IMR-90 (cell line): ENCODE measurements at regions not wholly inside any gene's neighbourhood (a gene's known extent, or its start where the extent isn't known, plus 50 kb on each side); places are given as distances from the start of the nearest gene placed in this dataset.

Experiments
- ATAC-seq: fragments of 200-7000 bp; cut with Tn5 transposase; 2 replicates; pipeline ENCODE4 v1.9.1; 2020; ENCODE audit warnings: low read depth, mild to moderate bottlenecking, moderate library complexity
- BruUV-seq: library from RNA; stranded (reverse); fragments of 400-500 nt; replicated peaks from 2 replicates; lab custom pipeline; 2021; lab: Mats Ljungman, UMichigan
- CTCF ChIA-PET: fragments of 300-600 bp; formaldehyde crosslinking; extraction: SDS; loops from one replicate; lab custom pipeline; 2021; ENCODE audit warnings: antibody characterized with exemption; lab: Yijun Ruan, JAX
- POLR2A ChIA-PET: fragments of 300-600 bp; sonication (Branson Sonifier 250); formaldehyde crosslinking; loops from one replicate; lab custom pipeline; 2022; ENCODE audit warnings: antibody characterized with exemption; ENCODE audit not compliant: unreplicated experiment; lab: Charles Lee
- DNase-seq: peaks from one replicate; pipeline ENCODE4 v3.0.0; 2013
- H2AFZ ChIP-seq: replicated peaks from 2 replicates; pipeline ENCODE3; 2013; ENCODE audit warnings: low read length, mild to moderate bottlenecking; ENCODE audit not compliant: poor library complexity
- H2AK5ac ChIP-seq: 2 replicates; pipeline ENCODE4 v1.6.1; 2013; ENCODE audit warnings: low read depth, low read length, inconsistent platforms
- H2AK9ac ChIP-seq: replicated peaks from 2 replicates; pipeline ENCODE3; 2013; ENCODE audit warnings: mild to moderate bottlenecking, low read depth, low read length, moderate library complexity; ENCODE audit not compliant: poor library complexity
- H2BK120ac ChIP-seq: 2 replicates; pipeline ENCODE4 v1.6.1; 2013; ENCODE audit warnings: low read depth, low read length, inconsistent platforms
- H2BK15ac ChIP-seq: 3 replicates; pipeline ENCODE4 v1.6.1; 2013; ENCODE audit warnings: low read depth, low read length, inconsistent platforms
- H2BK20ac ChIP-seq: 2 replicates; pipeline ENCODE4 v1.6.1; 2013; ENCODE audit warnings: low read depth, mild to moderate bottlenecking, inconsistent platforms, low read length, moderate library complexity
- H2BK5ac ChIP-seq: 2 replicates; pipeline ENCODE4 v1.6.1; 2013; ENCODE audit warnings: mild to moderate bottlenecking, low read depth, low read length, inconsistent platforms; ENCODE audit not compliant: poor library complexity, severe bottlenecking
- H3K14ac ChIP-seq: replicated peaks from 2 replicates; pipeline ENCODE4 v1.6.1; 2013; ENCODE audit warnings: low read depth, low read length, inconsistent platforms
- H3K18ac ChIP-seq: 2 replicates; pipeline ENCODE4 v1.6.1; 2013; ENCODE audit warnings: low read depth, low read length, control low read depth
- H3K23ac ChIP-seq: 2 replicates; pipeline ENCODE4 v1.6.1; 2013; ENCODE audit warnings: low read depth, low read length, inconsistent platforms
- H3K27ac ChIP-seq: 2 replicates; pipeline ENCODE4 v1.5.1; 2013; ENCODE audit warnings: mild to moderate bottlenecking, control low read depth, low read length; ENCODE audit not compliant: insufficient read depth
- H3K27me3 ChIP-seq: 2 replicates; pipeline ENCODE4 v1.6.1; 2013; ENCODE audit warnings: low read length; ENCODE audit not compliant: control insufficient read depth, insufficient read depth
- H3K36me3 ChIP-seq: 2 replicates; pipeline ENCODE4 v1.6.1; 2013; ENCODE audit warnings: low read length, mixed read lengths; ENCODE audit not compliant: control insufficient read depth, insufficient read depth
- H3K4ac ChIP-seq: 2 replicates; pipeline ENCODE4 v1.6.1; 2013; ENCODE audit warnings: low read depth, low read length, inconsistent platforms
- H3K4me1 ChIP-seq: 2 replicates; pipeline ENCODE4 v1.6.1; 2013; ENCODE audit warnings: low read length, mixed read lengths; ENCODE audit not compliant: control insufficient read depth, insufficient read depth
- H3K4me2 ChIP-seq: 2 replicates; pipeline ENCODE4 v1.6.1; 2013; ENCODE audit warnings: low read depth, mild to moderate bottlenecking, control low read depth, low read length, moderate library complexity
- H3K4me3 ChIP-seq: 2 replicates; pipeline ENCODE4 v1.5.1; 2013; ENCODE audit warnings: low read depth, mild to moderate bottlenecking, control low read depth, low read length, moderate library complexity; ENCODE audit not compliant: insufficient read depth
- H3K56ac ChIP-seq: 2 replicates; pipeline ENCODE4 v1.6.1; 2013; ENCODE audit warnings: low read length, inconsistent platforms; ENCODE audit not compliant: insufficient read depth; ENCODE audit errors: extremely low read depth
- H3K79me1 ChIP-seq, 2 experiments: 2 replicates each; pipeline ENCODE4 v1.6.1; 2013; ENCODE audit warnings: low read length in 2 of 2, inconsistent platforms in 1 of 2, low read depth in 1 of 2
- H3K9ac ChIP-seq: 2 replicates; pipeline ENCODE4 v1.6.1; 2013; ENCODE audit warnings: low read depth, low read length, control low read depth
- H3K9me1 ChIP-seq: 2 replicates; pipeline ENCODE4 v1.6.1; 2013; ENCODE audit warnings: low read length, inconsistent platforms; ENCODE audit not compliant: insufficient read depth
- H3K9me3 ChIP-seq: 2 replicates; pipeline ENCODE4 v1.6.1; 2013; ENCODE audit warnings: low read length; ENCODE audit not compliant: control insufficient read depth, insufficient read depth
- H4K20me1 ChIP-seq: 2 replicates; pipeline ENCODE4 v1.6.1; 2013; ENCODE audit warnings: low read length, inconsistent platforms; ENCODE audit not compliant: insufficient read depth
- H4K5ac ChIP-seq: 2 replicates; pipeline ENCODE4 v1.6.1; 2013; ENCODE audit warnings: mild to moderate bottlenecking, low read depth, low read length, control low read depth
- H4K8ac ChIP-seq, 2 experiments: 2 replicates each; pipeline ENCODE4 v1.6.1; 2013; ENCODE audit warnings: low read depth in 2 of 2, low read length in 2 of 2, control low read depth in 1 of 2, inconsistent platforms in 1 of 2
- H4K91ac ChIP-seq: 2 replicates; pipeline ENCODE4 v1.6.1; 2013; ENCODE audit warnings: low read depth, low read length, inconsistent platforms; ENCODE audit not compliant: insufficient read depth
- CEBPB ChIP-seq: IDR thresholded peaks from 2 replicates; pipeline ENCODE4 v1.6.1; 2012; ENCODE audit warnings: low read depth, low read length, improper control_type of control experiment
- FOS ChIP-seq: fragments of 150-350 bp; IDR thresholded peaks from 2 replicates; pipeline ENCODE4 v1.6.1; 2016; ENCODE audit warnings: low read depth, low read length
- MAFK ChIP-seq: IDR thresholded peaks from 2 replicates; pipeline ENCODE4 v1.6.1; 2012; ENCODE audit warnings: low read depth, low read length, improper control_type of control experiment
- MAZ ChIP-seq: IDR thresholded peaks from 2 replicates; pipeline ENCODE4 v1.6.1; 2012; ENCODE audit warnings: low read depth, mild to moderate bottlenecking, low read length, improper control_type of control experiment, moderate library complexity, borderline replicate concordance
- NFE2L2 ChIP-seq: fragments of 150-350 bp; IDR thresholded peaks from 2 replicates; pipeline ENCODE4 v1.6.1; 2016; ENCODE audit warnings: low read depth, mild to moderate bottlenecking, low read length
- RCOR1 ChIP-seq: IDR thresholded peaks from 2 replicates; pipeline ENCODE4 v1.6.1; 2012; ENCODE audit warnings: mild to moderate bottlenecking, low read length, improper control_type of control experiment; ENCODE audit not compliant: insufficient replicate concordance
- RFX5 ChIP-seq: IDR thresholded peaks from 2 replicates; pipeline ENCODE4 v1.8.0; 2012; ENCODE audit warnings: low read depth, mild to moderate bottlenecking, low read length, moderate library complexity
- SMC3 ChIP-seq: fragments of 150-350 bp; IDR thresholded peaks from 2 replicates; pipeline ENCODE4 v1.6.1; 2016; ENCODE audit warnings: low read depth, mild to moderate bottlenecking, antibody characterized with exemption, low read length, moderate library complexity
- WGBS, 2 experiments: methylation state at CpG; one replicate each; pipeline versions ENCODE4 v1.1.5 to v1.1.7; 2013; ENCODE audit warnings: missing lambda C conversion rate in 2 of 2; ENCODE audit not compliant: insufficient read length in 1 of 2; ENCODE audit errors: extremely low coverage in 2 of 2; 5-methylcytosine and 5-hydroxymethylcytosine counted together
- dilution Hi-C: fragments of 300-500 bp; cut with HindIII; formaldehyde crosslinking; loops from one replicate; pipeline ENCODE4 v1.14.3; 2018; ENCODE audit warnings: low sequenced_read_pairs; ENCODE audit not compliant: unreplicated experiment
- in situ Hi-C: fragments of 300-500 bp; cut with MboI; formaldehyde crosslinking; loops from 3 replicates; pipeline ENCODE4 v1.14.3; 2019; ENCODE audit warnings: low sequenced_read_pairs, inconsistent platforms, mixed read lengths
- intact Hi-C: fragments of 100-400 bp; cut with micrococcal nuclease; formaldehyde crosslinking; loops from 2 replicates; pipeline ENCODE4 v1.10.0; 2022
- TF ChIP-seq, protein P1 (sequence below): fragments of 150-350 bp; IDR thresholded peaks from 2 replicates; pipeline ENCODE4 v1.6.1; 2017; ENCODE audit warnings: mild to moderate bottlenecking, antibody characterized with exemption, low read length, low read depth
- TF ChIP-seq, protein P2 (sequence below): conservative IDR thresholded peaks from 2 replicates; pipeline ENCODE4 v1.5.1; 2012; ENCODE audit warnings: mild to moderate bottlenecking, low read depth, low read length, improper control_type of control experiment

DNA sequence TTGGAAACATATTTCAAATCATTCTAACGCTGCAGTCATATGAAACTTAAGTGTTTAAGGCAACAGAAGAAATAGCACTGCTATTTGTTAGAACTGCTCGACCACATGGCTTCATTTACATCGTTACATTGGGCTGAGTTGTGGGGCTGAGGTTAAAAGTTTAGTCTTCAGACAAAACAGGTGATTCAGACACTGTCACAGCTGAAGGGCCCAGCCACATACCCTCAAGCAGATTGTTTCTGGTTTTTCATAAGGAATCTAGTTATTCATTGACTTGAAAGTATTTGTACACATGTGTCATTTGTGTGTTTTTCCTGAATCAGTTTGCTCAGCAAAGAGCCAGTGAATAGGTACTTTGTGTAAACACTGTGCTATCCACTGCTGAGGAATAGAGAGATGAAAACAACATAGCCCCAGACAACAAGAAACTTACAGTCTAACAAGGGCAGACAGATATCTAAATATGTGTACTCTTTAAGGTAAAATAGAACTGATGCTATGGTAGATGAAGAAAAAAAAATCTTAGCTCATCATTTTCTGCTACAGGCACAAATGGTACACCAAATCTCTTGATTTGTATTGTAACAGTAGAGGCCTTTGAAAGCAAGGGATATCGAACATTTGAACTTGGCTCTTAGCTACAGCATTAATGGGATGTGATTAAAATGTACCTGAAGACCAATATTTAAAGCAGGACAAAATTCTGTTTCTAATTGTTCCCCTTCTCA, 357.6 kb upstream of the RPS23 start:
- H3K23ac ChIP-seq = no peak overlapping the region
- H3K18ac ChIP-seq = no peak overlapping the region
- H3K56ac ChIP-seq = no peak overlapping the region
- H4K5ac ChIP-seq = no peak overlapping the region
- no peak overlapping the region for H2AFZ ChIP-seq
- H3K79me1 ChIP-seq = no peaks in the 10 kb centered on the region
- H3K4me2 ChIP-seq = no peak overlapping the region; the same call in 1 of the 2 replicates
- no peaks in the 10 kb centered on the region for H3K4me1 ChIP-seq
- no peak overlapping the region for H3K14ac ChIP-seq
- H2BK120ac ChIP-seq = no peak overlapping the region
- H4K8ac ChIP-seq = no peak overlapping the region
- no peaks in the 10 kb centered on the region for H3K36me3 ChIP-seq
- no peak overlapping the region for H2BK15ac ChIP-seq
- no TSS peak for BruUV-seq
- in situ Hi-C loops = loop anchor here (25.0 kb wide), 1 partner anchor 802 kb away; no protein-coding TSS in a partner anchor
- H3K4me3 ChIP-seq = no peak overlapping the region
- DNase-seq = peak; percentile 86
- dilution Hi-C loops = no loop called here
- H2BK5ac ChIP-seq = no peak overlapping the region
- H2AK9ac ChIP-seq = no peak overlapping the region
- ChIA-PET POLR2A (no interaction called here), CTCF (no interaction called here)
- TF ChIP-seq, protein P1, sequence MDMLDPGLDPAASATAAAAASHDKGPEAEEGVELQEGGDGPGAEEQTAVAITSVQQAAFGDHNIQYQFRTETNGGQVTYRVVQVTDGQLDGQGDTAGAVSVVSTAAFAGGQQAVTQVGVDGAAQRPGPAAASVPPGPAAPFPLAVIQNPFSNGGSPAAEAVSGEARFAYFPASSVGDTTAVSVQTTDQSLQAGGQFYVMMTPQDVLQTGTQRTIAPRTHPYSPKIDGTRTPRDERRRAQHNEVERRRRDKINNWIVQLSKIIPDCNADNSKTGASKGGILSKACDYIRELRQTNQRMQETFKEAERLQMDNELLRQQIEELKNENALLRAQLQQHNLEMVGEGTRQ = no peak
- no peak for TF ChIP-seq RCOR1
- TF ChIP-seq MAFK = no peak; the same call in 1 of the 2 replicates
- TF ChIP-seq NFE2L2 = no peak
- TF ChIP-seq FOS = no peak
- TF ChIP-seq SMC3 = no peak
- no peak for TF ChIP-seq MAZ
- TF ChIP-seq, protein P2, sequence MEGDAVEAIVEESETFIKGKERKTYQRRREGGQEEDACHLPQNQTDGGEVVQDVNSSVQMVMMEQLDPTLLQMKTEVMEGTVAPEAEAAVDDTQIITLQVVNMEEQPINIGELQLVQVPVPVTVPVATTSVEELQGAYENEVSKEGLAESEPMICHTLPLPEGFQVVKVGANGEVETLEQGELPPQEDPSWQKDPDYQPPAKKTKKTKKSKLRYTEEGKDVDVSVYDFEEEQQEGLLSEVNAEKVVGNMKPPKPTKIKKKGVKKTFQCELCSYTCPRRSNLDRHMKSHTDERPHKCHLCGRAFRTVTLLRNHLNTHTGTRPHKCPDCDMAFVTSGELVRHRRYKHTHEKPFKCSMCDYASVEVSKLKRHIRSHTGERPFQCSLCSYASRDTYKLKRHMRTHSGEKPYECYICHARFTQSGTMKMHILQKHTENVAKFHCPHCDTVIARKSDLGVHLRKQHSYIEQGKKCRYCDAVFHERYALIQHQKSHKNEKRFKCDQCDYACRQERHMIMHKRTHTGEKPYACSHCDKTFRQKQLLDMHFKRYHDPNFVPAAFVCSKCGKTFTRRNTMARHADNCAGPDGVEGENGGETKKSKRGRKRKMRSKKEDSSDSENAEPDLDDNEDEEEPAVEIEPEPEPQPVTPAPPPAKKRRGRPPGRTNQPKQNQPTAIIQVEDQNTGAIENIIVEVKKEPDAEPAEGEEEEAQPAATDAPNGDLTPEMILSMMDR = no peak
- TF ChIP-seq RFX5 = no peak
- no peak for TF ChIP-seq CEBPB
- no peaks in the 10 kb centered on the region for H4K20me1 ChIP-seq
- H3K27me3 ChIP-seq = no peaks in the 10 kb centered on the region
- ATAC-seq = peak; percentile 66
- H2AK5ac ChIP-seq = no peak overlapping the region
- H3K27ac ChIP-seq = no peak overlapping the region
- H3K9me3 ChIP-seq = no peaks in the 10 kb centered on the region
- no CpG with 5 or more reads among the region's 4 CpGs for WGBS, 2 experiments
- no peak overlapping the region for H3K9ac ChIP-seq
- intact Hi-C loops = no loop called here
- no peaks in the 10 kb centered on the region for H3K9me1 ChIP-seq
- H3K4ac ChIP-seq = no peak overlapping the region
- no peak overlapping the region for H2BK20ac ChIP-seq
- no peak overlapping the region for H4K91ac ChIP-seq
